Superior temporal gyrus (tissue), 1 donor: ENCODE measurements at regions not wholly inside any gene's neighbourhood (a gene's known extent, or its start where the extent isn't known, plus 50 kb on each side); places are given as distances from the start of the nearest gene placed in this dataset.

Experiments
- DNase-seq: peaks from one replicate; pipeline ENCODE4 v3.0.0-alpha.2; 2016; ENCODE audit errors: extremely low spot score

- DNase-seq: no peak
Measured at GRCh38 chr6:67666177-67666964, 968.7 kb upstream of the ADGRB3 start.

- no peak for DNase-seq
Measured at GRCh38 chr6:67664942-67665341, 970.1 kb upstream of the ADGRB3 start.

- DNase-seq: no peak
Measured at GRCh38 chr6:67663105-67663895, 971.8 kb upstream of the ADGRB3 start.

GRCh38 chr6:67653561-67653960 lies 981.5 kb upstream of the ADGRB3 start:
- no peak for DNase-seq

- DNase-seq: no peak
Measured at GRCh38 chr6:67646550-67646949, 988.5 kb upstream of the ADGRB3 start.

GRCh38 chr6:67643281-67643680 lies 991.8 kb upstream of the ADGRB3 start:
- DNase-seq: no peak

- no peak for DNase-seq
Measured at GRCh38 chr6:67642582-67642981, 992.5 kb upstream of the ADGRB3 start.

- no peak for DNase-seq
Measured at GRCh38 chr6:67640484-67640883, 994.6 kb upstream of the ADGRB3 start.

- DNase-seq: no peak
Measured at GRCh38 chr6:67639161-67639560, 995.9 kb upstream of the ADGRB3 start.

- DNase-seq: no peak
Measured at GRCh38 chr6:67634199-67634598, 1000.9 kb upstream of the ADGRB3 start.

- DNase-seq: no peak
Measured at GRCh38 chr6:67633058-67633457, 1002.0 kb upstream of the ADGRB3 start.

GRCh38 chr6:67630146-67630545 lies 1004.9 kb upstream of the ADGRB3 start:
- peak; percentile 74 for DNase-seq

- peak; percentile 39 for DNase-seq
Measured at GRCh38 chr6:67629258-67629657, 1005.8 kb upstream of the ADGRB3 start.

GRCh38 chr6:67615796-67616195 lies 1019.3 kb upstream of the ADGRB3 start:
- DNase-seq: no peak

- no peak for DNase-seq
Measured at GRCh38 chr6:67608099-67608749, 1026.9 kb upstream of the ADGRB3 start.

- no peak for DNase-seq
Measured at GRCh38 chr6:67606906-67607828, 1027.9 kb upstream of the ADGRB3 start.

GRCh38 chr6:67594366-67594765 lies 1040.7 kb upstream of the ADGRB3 start:
- DNase-seq: no peak

GRCh38 chr6:67593247-67593646 lies 1041.8 kb upstream of the ADGRB3 start:
- DNase-seq: no peak

- DNase-seq: no peak
Measured at GRCh38 chr6:67591910-67592309, 1043.2 kb upstream of the ADGRB3 start.

GRCh38 chr6:67567842-67568241 lies 1067.2 kb upstream of the ADGRB3 start:
- DNase-seq: no peak

GRCh38 chr6:67563671-67564070 lies 1071.4 kb upstream of the ADGRB3 start:
- no peak for DNase-seq
